ENCODE measurements at regions not wholly inside any gene's neighbourhood (a gene's known extent, or its start where the extent isn't known, plus 50 kb on each side); places are given as distances from the start of the nearest gene placed in this dataset.
"Not testable (repeated sequence)": the region's sequence is repeated elsewhere in the genome, so short reads cannot be mapped to it uniquely, and the experiment has no call there.

DNA sequence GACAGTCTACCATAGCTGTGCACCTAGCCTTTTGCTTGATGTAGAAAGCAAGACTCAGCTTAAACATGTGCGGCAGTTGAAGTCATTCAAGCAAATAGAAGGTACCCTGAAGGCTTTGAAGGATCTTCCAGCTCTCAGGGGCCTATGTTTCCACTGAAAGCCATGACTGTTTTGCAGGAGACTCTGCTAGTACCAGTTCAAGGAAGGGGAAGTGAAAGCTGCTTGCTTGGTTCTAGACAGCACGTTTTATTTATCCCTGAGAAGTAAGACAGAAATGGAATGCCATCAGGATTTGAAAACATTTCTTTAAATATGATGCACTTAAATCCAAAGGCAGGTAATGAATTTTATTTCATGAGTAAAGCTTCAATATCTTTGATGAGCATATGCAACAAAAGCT is 311.4 kb downstream of the PDCD6IP start:
- DNase-seq (ENCODE audit: low read depth in 2 of 2), result no peak

DNA sequence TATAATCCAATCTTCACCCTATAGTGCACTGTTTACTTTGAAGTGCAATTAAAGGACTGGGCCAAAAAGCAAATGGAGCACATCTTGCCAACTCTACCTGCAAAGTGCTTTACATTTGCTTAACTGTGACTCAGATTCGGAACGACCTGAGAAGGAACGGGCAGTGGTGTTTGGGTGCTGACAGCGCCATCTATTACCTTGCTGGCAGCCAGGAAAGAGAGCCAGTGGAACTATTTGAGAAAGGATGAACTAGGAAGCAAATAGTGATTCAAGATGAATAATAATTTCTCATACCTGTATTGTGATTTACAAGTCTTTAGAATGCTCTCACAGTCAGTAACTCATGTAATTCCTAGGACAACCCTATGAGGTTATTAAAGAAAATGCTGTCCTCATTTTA is 312.9 kb downstream of the PDCD6IP start:
- DNase-seq (ENCODE audit: low read depth in 2 of 2), result no peak

DNA sequence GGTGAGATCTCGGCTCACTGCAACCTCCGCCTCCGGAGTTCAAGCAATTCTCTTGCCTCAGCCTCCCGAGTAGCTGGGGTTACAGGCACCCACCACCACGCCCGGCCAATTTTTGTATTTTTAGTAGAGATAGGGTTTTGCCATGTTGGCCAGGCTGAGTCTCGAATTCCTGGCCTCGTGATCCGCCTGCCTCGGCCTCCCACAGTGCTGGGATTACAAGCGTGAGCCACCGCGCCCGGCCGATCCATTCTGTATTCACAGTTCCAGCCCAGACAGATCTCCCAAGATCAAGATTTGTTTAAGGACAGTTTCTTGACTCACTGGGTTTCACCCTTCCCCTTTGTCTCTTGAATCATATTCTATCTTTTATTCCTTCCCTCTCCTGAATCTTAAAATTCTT is 313.8 kb downstream of the PDCD6IP start:
- not testable (repeated sequence) for DNase-seq (ENCODE audit: low read depth in 2 of 2)

DNA sequence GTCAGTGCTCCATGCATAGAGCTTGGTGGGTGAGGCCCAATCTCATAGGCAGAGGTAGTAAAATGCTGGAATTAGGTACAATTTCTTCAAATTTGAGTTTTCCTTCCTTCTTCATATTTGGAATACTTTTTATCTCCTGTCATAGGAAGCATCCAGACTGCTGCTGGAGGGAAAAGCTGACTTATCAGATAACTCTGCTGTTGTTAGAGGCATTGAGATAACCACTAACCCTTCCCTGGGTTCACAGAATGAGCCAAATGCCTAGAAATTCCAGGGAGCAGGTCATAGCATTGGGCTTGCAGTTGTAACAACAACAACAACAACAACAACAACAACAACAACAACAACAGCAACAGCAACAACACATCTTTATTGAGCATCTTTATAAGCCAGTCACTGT is 332.7 kb downstream of the PDCD6IP start:
- DNase-seq (ENCODE audit: low read depth in 2 of 2), result no peak

DNA sequence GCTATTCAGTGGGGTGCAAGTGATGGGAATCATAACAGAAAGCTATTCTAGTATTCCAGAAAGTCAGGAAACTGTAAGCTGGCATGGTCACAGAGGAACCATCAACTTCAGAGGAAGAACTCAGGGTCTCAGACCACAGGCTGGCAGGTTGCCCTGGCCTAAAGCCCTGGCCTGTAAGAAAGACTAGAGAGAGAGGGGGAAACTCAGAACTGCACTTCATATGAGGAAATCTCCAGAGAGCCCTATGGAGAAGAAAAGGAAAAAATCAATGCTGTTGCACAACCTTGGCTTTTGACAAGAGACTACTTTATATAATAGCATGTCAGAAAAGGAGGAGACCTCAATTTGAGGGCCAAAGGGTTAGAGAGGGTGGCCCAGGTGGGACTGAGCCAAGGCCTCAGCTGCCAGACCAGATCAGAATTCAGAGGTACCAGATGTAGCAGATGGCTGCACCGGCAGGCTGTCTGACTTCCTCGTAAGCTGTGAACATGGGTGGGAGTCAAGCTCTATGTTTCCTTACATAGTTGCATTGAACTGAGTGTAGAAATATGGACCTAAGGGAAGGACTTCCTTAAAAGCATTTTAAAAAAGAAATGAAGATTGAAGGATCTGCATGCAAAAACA is 333.8 kb downstream of the PDCD6IP start:
- DNase-seq (ENCODE audit: low read depth in 2 of 2), result no peak

DNA sequence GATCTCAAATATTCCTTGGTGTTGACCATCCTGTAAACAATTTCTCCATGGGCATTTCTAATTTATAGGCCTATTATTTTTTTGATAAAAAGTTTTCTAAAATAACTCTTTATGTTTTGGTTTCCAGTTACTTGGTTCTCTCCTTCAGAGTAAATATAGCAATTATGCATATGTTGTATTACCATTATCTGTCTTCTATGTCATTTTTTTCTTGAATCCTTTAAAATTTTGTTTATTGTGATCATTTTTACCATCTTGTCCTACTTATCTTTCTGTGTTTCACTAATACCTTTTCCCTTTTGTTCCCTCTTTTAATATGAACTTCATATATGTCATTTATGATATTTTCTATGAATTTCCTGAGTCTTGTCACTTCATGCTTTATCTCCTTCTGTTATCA is 341.1 kb downstream of the PDCD6IP start:
- DNase-seq (ENCODE audit: low read depth in 2 of 2), result no peak

DNA sequence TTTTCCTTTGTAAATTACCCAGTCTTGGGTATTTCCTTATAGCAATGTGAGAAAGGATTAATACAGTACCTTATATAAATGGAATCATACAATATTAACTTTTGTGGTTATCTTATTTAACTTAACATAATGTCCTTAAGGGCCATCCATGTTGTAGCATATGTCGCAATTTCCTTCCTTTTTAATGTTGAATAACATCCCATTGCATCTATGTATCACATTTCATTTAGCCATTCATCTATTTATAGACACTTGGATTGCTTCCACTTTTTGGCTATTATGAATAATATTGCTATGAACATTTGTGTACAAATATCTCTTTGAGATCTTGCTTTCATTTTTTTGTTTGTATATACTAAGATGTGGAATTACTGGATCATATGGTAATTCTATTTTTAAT is 342.2 kb downstream of the PDCD6IP start:
- DNase-seq (ENCODE audit: low read depth in 2 of 2), result no peak

DNA sequence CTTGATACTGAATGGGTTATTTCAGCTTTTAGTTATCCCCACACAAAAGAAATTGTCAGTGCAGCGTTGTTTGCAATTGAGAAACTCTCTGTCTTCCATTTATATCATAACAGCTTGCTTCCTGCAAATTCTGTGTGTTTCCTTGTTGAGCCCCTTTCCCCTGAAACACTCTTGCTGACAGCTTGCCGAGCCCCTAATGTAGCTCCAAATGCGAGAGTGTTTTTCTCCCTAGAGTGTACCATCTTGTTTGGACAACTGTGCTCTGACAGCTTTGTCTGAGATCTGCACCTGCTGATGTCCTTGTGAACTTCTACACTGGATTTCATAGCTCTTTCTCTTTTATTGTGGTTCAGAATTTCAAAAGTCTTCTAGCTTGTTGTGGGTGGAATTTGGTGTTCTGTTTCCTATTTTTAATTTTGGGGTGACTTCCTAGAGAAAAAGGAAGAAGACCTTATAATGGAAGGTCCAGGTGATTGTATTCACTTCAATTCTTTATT is 343.5 kb downstream of the PDCD6IP start:
- DNase-seq (ENCODE audit: low read depth in 2 of 2), result no peak

DNA sequence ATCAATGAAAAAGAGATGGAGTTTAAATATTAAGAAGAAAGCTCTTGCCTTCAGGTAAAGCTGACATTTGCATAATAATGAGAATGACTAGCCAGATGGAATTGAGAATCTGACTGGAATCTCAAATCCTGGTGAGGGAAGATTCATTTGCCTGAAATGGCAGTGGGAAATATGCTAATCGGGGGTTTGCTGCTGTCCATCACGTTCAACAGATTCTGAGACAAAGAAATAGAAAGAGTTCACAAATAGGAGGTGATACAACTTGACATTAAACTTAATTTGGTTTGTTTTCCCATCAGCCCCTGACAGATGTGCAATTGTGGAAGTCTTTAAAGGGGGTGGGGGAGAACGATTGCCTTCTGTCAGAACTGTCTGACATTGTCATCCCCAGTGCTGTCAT is 347.4 kb downstream of the PDCD6IP start:
- DNase-seq (ENCODE audit: low read depth in 2 of 2), result no peak

DNA sequence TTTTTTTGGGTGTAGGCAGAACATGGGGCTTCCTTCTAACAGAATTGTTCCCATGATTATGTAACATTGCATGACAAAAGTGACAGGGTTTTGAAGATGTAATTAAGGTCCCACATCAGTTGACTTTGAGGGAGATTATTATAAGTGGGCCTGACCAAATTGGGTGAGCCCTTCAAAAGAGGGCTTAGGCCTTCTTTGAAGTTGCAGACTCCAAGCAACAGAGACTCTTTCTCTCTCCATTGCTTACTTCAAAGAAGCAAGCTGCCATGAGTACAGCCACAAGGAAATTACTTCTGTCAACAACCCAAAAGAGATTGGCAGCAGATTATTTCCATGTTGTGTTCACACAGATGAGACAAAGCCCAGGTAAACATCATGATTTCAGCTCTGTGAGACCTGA is 348.2 kb downstream of the PDCD6IP start:
- DNase-seq (ENCODE audit: low read depth in 2 of 2), result no peak

DNA sequence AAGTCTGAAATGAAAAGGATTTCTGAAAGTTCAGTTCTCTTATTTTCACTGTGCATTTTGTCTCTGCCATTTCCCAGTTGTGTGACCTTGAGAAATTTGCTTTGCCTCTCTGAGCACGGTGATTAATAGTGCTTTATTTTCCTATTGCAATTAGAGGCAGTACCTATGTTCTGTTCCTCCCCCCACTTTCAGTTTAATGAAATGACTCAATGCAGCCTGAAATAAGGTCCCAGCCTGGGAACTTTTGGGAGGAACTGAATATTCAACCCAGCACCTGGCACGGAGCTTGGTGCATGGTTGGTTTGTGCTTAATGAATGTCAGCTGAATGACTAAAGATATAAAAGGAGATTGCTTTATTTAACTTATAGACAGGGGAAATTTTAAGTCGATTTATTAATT is 352.6 kb downstream of the PDCD6IP start:
- DNase-seq (ENCODE audit: low read depth in 2 of 2), result no peak

DNA sequence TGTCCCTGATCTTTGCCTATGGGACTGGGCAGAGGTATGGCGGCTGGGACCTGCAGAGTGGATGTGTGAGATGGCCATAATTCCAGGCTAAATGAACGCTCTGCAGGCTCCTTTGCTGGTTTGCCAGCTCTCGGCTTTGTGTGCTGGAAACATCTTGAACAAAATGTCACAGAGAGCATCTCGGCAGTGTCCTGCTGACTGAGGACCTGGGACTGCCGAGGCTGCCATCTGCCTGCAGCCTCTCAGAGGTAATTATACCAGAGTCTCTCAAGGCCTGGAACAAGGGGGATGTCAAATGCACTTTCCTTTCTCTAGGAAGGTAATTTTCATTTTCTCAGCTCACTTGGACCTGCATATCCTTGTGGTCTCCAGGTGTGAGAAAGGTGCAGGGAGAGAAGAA is 354.2 kb downstream of the PDCD6IP start:
- DNase-seq (ENCODE audit: low read depth in 2 of 2), result no peak

DNA sequence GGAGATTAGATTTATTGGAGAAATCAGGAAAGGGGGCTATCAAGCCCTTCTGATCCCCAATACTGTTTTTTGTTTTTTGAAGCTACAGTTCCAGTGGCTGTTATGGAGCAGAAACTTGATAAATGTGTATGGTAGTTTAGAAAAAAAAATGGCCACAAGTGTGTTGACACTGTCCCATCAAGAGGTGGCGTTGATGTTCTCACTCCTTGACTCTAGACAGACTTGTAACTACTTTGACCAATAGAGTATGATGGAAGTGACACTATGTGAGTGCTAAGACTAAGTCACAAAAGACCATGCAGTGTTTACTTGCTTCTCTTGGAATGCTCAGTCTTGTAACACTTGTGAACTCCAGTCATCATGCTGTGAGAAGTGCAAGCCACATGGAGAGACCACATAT is 356.7 kb downstream of the PDCD6IP start:
- DNase-seq (ENCODE audit: low read depth in 2 of 2), result no peak

DNA sequence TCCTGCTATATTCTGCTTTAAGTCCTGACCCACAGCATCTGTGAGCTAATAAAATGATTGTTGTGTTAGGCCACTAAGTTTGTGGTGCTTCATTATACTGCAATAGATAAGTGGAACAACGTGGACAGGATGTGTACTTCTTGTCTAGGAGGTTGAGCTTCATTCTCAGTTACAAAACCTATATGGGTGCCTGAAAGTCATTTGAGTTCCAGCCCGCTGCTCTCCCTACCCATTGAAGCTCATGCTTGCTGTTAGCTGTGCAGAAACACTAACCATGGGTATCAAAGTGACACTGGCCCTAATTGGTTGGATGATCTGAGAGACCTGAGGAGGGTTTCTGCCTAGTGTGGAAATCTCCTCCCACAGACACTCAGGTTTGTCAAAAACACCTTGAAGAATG is 357.2 kb downstream of the PDCD6IP start:
- DNase-seq (ENCODE audit: low read depth in 2 of 2), result no peak

DNA sequence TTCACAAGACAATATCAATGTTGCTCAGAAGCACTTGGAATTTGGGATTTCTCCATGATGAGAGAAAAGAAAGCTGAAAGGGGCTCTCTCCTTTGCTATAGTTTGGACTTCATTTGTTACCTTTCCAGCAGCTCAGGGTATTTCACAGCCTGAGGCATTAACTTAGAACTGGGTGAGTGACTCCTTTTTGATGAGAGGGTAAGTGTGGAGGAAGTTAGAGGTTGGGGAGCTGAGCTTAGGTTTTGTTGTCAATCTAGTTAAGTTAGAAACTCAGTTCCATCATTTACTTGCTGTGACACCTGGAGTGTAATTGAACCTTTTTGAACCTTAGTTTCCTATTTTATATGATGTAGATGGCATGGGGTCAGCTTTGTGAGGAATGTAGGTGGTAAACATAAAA is 359.1 kb downstream of the PDCD6IP start:
- no peak for DNase-seq (ENCODE audit: low read depth in 2 of 2)

DNA sequence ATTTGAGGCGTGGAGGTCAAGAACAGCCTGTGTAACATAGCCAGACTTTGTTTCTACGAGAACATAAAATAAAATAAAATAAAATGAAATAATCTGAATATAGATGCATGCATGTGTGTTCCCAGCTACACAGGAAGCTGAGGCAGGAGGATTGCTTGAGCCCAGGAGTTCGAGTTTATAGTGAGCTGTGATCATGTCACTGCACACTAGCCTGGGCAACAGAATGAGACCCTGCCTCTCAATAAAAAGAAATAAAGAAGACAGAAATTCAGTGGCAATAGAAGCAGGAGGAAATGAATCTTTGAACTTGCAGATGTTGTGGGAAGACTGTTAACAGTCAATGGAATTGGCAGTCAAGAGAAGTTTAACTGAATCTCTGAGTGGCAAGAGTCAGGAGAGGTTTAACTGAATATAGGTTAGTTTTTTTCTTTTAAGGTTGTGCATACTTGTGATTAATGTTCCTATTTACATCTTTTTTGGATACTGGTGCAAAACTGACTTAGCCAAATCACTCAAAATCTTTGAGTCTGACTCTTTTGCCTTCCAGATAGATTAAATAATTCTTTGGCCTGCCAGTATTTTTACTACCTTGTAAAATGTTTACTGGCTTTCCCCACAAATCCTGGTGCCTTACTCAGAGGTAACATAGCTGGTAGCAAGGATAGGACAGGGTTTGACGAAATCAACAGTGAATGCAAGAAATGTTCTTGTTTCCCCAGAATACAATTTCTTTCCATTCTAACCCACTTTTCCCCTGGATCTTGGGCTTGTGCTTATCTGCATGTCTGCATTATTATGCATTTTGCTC is 361.4 kb downstream of the PDCD6IP start:
- DNase-seq (ENCODE audit: low read depth in 2 of 2), result no peak

DNA sequence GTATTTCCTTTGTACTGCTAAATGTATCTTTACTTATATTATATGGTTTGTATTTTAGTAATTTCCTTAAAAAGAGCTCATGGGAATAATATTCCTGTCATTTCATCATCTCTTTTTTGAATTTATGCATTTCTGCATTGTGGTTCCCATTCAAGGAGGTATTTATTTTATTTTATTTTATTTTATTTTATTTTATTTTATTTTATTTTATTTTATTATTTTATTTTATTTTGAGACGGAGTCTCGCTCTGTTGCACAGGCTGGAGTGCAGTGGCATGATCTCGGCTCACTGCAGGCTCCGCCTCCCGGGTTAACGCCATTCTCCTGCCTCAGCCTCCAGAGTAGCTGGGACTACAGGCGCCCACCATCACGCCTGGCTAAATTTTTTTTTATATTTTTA is 371.2 kb downstream of the PDCD6IP start:
- not testable (repeated sequence) for DNase-seq (ENCODE audit: low read depth in 2 of 2)

DNA sequence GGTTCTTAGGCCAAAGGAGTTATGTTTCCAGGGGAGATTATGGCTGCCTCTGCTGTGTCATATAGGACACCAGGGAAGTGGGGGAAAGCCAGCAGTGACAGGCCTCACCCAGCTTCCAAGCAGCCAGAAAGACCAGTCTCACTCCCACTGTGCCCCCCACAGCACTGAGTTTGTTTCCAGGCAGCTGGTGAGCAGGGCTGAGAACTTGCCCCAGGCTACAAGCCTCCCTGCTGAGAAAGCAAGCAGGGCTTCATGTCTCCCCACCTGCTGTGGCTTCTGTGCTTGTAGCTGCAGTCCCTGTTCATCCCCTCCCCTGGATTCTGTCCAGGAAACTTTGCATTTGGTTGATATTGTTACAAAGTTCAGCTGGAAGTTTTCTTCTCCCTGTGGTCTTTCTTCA is 376.3 kb downstream of the PDCD6IP start:
- DNase-seq (ENCODE audit: low read depth in 2 of 2), result no peak

DNA sequence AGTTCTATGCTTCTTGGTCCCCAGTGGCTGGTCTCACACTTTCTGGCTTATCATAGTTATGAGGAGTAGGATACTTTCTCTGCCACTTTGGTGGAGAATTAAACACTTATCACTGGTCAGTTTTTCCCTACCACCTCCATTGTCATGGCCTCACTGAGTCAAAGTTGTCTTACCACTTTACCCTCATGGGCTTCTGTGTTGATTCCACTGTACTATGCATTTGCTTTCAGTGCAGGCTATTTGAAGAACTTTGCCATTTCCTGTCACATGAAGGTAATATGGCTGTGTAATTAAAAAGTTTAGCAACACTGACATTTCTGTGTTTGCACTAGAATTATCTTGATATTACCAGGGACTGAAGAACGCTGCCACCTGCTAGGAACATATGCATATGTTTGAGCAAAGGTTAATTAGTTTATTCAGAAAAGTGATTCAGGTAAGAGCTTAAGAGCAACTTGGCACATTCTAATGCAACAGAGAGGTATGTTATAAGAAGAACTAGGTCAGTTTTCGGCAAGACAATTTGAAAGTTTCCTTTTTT is 377.3 kb downstream of the PDCD6IP start:
- DNase-seq (ENCODE audit: low read depth in 2 of 2), result no peak

DNA sequence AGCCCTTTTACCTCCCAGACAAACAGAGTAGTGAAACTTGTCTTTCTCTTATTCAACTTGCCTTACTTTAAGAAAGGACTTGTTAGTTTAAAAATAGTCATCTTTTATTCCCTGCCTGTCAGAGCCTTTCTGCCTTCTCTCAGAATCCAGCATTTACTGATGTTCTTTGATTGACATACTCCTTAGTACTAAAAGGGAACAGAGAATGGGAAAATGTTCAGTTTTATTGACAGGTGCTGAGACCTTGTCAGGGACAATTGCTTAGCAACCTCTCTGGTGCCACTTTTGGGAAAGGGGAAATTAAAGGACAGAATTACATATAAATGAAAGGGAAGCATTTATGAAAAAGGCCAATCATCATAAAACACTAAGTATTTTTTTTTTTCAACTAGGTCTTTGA is 378.3 kb downstream of the PDCD6IP start:
- no peak for DNase-seq (ENCODE audit: low read depth in 2 of 2)

DNA sequence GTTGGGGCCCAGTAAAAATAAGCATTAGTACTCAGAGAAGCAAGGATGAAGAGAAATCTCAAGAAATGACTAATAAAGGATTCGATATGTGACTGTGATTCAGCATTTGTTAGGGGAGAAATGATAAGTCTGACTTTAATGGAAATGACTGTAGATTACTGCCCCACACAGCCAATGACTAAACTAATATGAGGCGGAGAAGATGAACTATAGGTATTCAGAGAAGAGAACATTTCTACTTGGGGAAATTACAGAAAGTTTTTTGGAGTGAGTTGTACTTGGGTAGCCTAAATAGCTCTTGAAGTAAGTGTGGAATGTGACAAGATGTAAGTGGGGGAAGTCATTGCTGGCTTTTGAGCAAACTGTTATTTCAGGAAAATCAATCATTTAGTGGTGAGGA is 380.0 kb downstream of the PDCD6IP start:
- DNase-seq (ENCODE audit: low read depth in 2 of 2), result no peak

DNA sequence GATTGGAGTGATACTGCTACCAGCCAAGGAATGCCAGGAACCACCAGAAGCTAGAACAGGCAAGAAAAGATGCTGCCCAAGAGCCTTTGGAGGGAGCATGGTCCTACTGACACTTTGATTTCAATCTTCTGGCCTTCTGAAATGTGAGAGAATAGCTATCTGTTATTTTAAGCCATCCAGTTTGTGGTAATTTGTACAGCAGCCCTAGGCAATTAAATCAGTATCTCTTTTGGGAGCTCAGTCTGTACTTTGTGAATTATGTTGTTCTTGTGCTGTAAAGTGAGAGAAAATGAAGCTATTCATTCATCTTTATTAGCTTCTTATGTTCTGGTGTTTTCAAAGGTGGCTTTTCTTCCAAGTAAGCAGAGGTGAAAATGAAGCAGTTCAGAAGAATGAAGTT is 381.3 kb downstream of the PDCD6IP start:
- DNase-seq (ENCODE audit: low read depth in 2 of 2), result no peak

DNA sequence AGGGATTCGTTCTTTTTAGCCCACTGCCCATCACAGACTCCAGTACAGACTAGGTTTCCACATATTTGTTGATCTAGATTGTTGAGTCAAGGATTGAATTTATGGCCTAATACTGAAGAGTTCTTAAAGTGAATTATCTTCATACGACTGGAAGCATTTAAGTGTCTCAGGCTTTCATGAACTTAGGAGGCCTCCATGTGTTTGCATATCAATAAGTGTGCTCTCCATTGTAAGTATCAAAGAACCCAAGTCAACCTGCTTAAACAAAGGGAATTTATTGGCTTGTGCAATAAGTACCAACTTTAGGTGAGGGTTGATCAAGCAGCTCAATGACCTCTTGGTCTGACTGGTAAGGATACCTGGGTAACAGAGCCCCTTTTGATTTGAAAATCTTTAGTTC is 382.1 kb downstream of the PDCD6IP start:
- DNase-seq (ENCODE audit: low read depth in 2 of 2), result no peak
